Neural progenitor cell (in vitro differentiated cells): ENCODE measurements at regions not wholly inside any gene's neighbourhood (a gene's known extent, or its start where the extent isn't known, plus 50 kb on each side); places are given as distances from the start of the nearest gene placed in this dataset.

Experiments used
- EZH2 ChIP-seq: fragments of 200-600 bp; sonication (generic); IDR thresholded peaks from 2 replicates; pipeline ENCODE4 v1.6.1; 2017; ENCODE audit warnings: antibody characterized with exemption, mild to moderate bottlenecking, moderate library complexity
- EZH2phosphoT487 ChIP-seq: fragments of 200-600 bp; sonication (generic); IDR thresholded peaks from 2 replicates; pipeline ENCODE4 v1.6.1; 2017; ENCODE audit warnings: antibody characterized with exemption
- TF ChIP-seq, protein P1 (sequence below): fragments of 200-600 bp; sonication (generic); IDR thresholded peaks from 2 replicates; pipeline ENCODE4 v1.5.1; 2017; ENCODE audit warnings: antibody characterized with exemption, mild to moderate bottlenecking

DNA sequence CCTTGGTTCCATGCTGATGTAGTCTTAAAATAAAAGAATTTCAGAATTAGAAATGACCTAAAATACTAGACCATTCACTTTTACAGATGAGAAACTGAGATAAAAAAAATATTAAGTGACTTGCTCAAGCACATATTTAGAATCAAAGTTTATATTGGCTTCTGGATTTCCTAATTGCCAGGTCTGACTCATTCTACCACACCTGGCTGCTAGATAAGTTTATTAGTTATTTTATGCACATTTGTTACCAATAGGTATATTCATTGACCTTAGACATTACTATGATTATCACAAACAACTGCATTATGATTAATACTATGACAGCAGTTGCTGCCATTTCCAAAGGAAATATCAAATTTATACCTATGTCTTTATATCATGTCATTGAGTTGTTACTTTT, 497.5 kb downstream of the RWDD3 start:
- TF ChIP-seq, protein P1, sequence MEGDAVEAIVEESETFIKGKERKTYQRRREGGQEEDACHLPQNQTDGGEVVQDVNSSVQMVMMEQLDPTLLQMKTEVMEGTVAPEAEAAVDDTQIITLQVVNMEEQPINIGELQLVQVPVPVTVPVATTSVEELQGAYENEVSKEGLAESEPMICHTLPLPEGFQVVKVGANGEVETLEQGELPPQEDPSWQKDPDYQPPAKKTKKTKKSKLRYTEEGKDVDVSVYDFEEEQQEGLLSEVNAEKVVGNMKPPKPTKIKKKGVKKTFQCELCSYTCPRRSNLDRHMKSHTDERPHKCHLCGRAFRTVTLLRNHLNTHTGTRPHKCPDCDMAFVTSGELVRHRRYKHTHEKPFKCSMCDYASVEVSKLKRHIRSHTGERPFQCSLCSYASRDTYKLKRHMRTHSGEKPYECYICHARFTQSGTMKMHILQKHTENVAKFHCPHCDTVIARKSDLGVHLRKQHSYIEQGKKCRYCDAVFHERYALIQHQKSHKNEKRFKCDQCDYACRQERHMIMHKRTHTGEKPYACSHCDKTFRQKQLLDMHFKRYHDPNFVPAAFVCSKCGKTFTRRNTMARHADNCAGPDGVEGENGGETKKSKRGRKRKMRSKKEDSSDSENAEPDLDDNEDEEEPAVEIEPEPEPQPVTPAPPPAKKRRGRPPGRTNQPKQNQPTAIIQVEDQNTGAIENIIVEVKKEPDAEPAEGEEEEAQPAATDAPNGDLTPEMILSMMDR: no peak
- TF ChIP-seq EZH2phosphoT487 (no peak), EZH2 (no peak)
